ENCODE measurements at regions not wholly inside any gene's neighbourhood (a gene's known extent, or its start where the extent isn't known, plus 50 kb on each side); places are given as distances from the start of the nearest gene placed in this dataset.

GRCh38 chr9:38284039-38284575 lies 108.4 kb upstream of the ALDH1B1 start:
- FAIRE-seq (no peak), ATAC-seq (no peak), DNase-seq (ENCODE audit: low spot score) (no peak)
- intact Hi-C loops (cut with micrococcal nuclease; ENCODE audit: unreplicated experiment) = no loop called here
- 10% methylated on average over 2 of the region's 9 CpGs for WGBS (ENCODE audit: low lambda C conversion rate)
- no peaks in the 10 kb centered on the region for H3K4me1 ChIP-seq (ENCODE audit: insufficient read depth, low read length)
- no peaks in the 10 kb centered on the region for H3K36me3 ChIP-seq (replicated peaks in 1 of 2; ENCODE audit: control insufficient read depth in 1 of 2, insufficient read depth in 2 of 2, low read length in 2 of 2)
- no peaks in the 10 kb centered on the region for H4K20me1 ChIP-seq (ENCODE audit: insufficient read depth, low read length)
- H3K27ac ChIP-seq (ENCODE audit: extremely low read length, insufficient read depth, low read length) = no peak overlapping the region
- CTCF ChIA-PET (ENCODE audit: low intra/inter-chr PET ratio, low total read pairs) = no interaction called here
- no peak overlapping the region for H2AFZ ChIP-seq (ENCODE audit: low read length)
- H3K4me3 ChIP-seq (replicated peaks in 1 of 3; ENCODE audit: insufficient read depth in 1 of 3, low read depth in 2 of 3, low read length in 3 of 3) = no peak overlapping the region
- POLR2A ChIA-PET = no interaction called here
- no peaks in the 10 kb centered on the region for H3K79me2 ChIP-seq (ENCODE audit: insufficient read depth, low read length)
- TF ChIP-seq RXRA (CRISPR knock-in tag; IDR thresholded peaks at IDR 0.05) (no peak), ZNF234 (CRISPR knock-in tag; conservative IDR thresholded peaks at IDR 0.05) (no peak), ZNF317 (CRISPR knock-in tag; IDR thresholded peaks at IDR 0.05) (no peak), UBTF (CRISPR knock-in tag; IDR thresholded peaks at IDR 0.05) (no peak), CEBPG (CRISPR knock-in tag; IDR thresholded peaks at IDR 0.05) (no peak), ZNF777 (CRISPR knock-in tag; IDR thresholded peaks at IDR 0.05) (no peak)
- H3K4me2 ChIP-seq (ENCODE audit: low read depth, low read length) = no peak overlapping the region
- BruUV-seq (replicated peaks) = no TSS peak
- in situ Hi-C loops (cut with HindIII; ENCODE audit: extremely low pct_ligation_motif_present, low pct_unique_long_range_greater_than_20kb) = no loop called here
- no peaks in the 10 kb centered on the region for H3K9me3 ChIP-seq (ENCODE audit: low read length)
- no peak overlapping the region for H3K9ac ChIP-seq (ENCODE audit: insufficient read depth, low read depth, low read length)
- H3K27me3 ChIP-seq (ENCODE audit: control insufficient read depth in 1 of 2, insufficient read depth in 2 of 2, low read length in 2 of 2) = peaks cover under 1 to 2% of the 10 kb centered on the region in 2 experiments; a peak in 2 of 5 replicates

- no peak for FAIRE-seq
- no peak for ATAC-seq
- no TSS peak for BruUV-seq (replicated peaks)
- no peak overlapping the region for H3K9ac ChIP-seq (ENCODE audit: insufficient read depth, low read depth, low read length)
- intact Hi-C loops (cut with micrococcal nuclease; ENCODE audit: unreplicated experiment) (no loop called here), in situ Hi-C loops (cut with HindIII; ENCODE audit: extremely low pct_ligation_motif_present, low pct_unique_long_range_greater_than_20kb) (no loop called here)
- WGBS (ENCODE audit: low lambda C conversion rate) = 8% methylated on average over 4 of the region's 4 CpGs
- no peak overlapping the region for H3K27ac ChIP-seq (ENCODE audit: extremely low read length, insufficient read depth, low read length)
- no peaks in the 10 kb centered on the region for H3K4me1 ChIP-seq (ENCODE audit: insufficient read depth, low read length)
- ChIA-PET POLR2A (no interaction called here), CTCF (ENCODE audit: low intra/inter-chr PET ratio, low total read pairs) (no interaction called here)
- peaks cover 2 to 14% of the 10 kb centered on the region in 2 experiments; a peak in 3 of 5 replicates for H3K27me3 ChIP-seq (ENCODE audit: control insufficient read depth in 1 of 2, insufficient read depth in 2 of 2, low read length in 2 of 2)
- no peaks in the 10 kb centered on the region for H3K36me3 ChIP-seq (replicated peaks in 1 of 2; ENCODE audit: control insufficient read depth in 1 of 2, insufficient read depth in 2 of 2, low read length in 2 of 2)
- no peak overlapping the region for H3K4me2 ChIP-seq (ENCODE audit: low read depth, low read length)
- H3K9me3 ChIP-seq (ENCODE audit: low read length) = no peaks in the 10 kb centered on the region
- H4K20me1 ChIP-seq (ENCODE audit: insufficient read depth, low read length) = no peaks in the 10 kb centered on the region
- H3K79me2 ChIP-seq (ENCODE audit: insufficient read depth, low read length) = no peaks in the 10 kb centered on the region
- no peak overlapping the region for H2AFZ ChIP-seq (ENCODE audit: low read length)
- DNase-seq (ENCODE audit: low spot score) = no peak
- H3K4me3 ChIP-seq (replicated peaks in 1 of 3; ENCODE audit: insufficient read depth in 1 of 3, low read depth in 2 of 3, low read length in 3 of 3) = no peak overlapping the region
- TF ChIP-seq NFE2L2 (IDR thresholded peaks at IDR 0.05; ENCODE audit: low read length) = no peak
- TF ChIP-seq ZBTB49 (CRISPR knock-in tag; IDR thresholded peaks at IDR 0.05; ENCODE audit: borderline replicate concordance) = no peak
- TF ChIP-seq GATAD1 (CRISPR knock-in tag; IDR thresholded peaks at IDR 0.05) = no peak
- TF ChIP-seq NCOA2 (CRISPR knock-in tag; IDR thresholded peaks at IDR 0.05) = no peak
- TF ChIP-seq TAF15 (IDR thresholded peaks at IDR 0.05; ENCODE audit: low read depth, low read length, poor library complexity, severe bottlenecking) = no peak
- TF ChIP-seq MEF2D (CRISPR knock-in tag; IDR thresholded peaks at IDR 0.05) = no peak
- TF ChIP-seq MZF1 (CRISPR knock-in tag; IDR thresholded peaks at IDR 0.05; ENCODE audit: borderline replicate concordance) = no peak
- no peak for TF ChIP-seq HCFC1 (IDR thresholded peaks at IDR 0.05; ENCODE audit: low read depth, low read length)
- TF ChIP-seq GRHL1 (CRISPR knock-in tag; conservative IDR thresholded peaks at IDR 0.05) = no peak
Measured at GRCh38 chr9:38282756-38283155, 109.7 kb upstream of the ALDH1B1 start.
